Spleen (tissue), 11 donors: ENCODE measurements at regions not wholly inside any gene's neighbourhood (a gene's known extent, or its start where the extent isn't known, plus 50 kb on each side); places are given as distances from the start of the nearest gene placed in this dataset.

Experiments
- DNase-seq: peaks from one replicate; pipeline ENCODE4 v3.0.0-alpha.2; 2020
- H3K27ac ChIP-seq, 8 donors: fragments of 200-600 bp; sonication (generic) in 7 of 8; 1 replicate in 4 of 8; 2 replicates in 4 of 8; pipeline versions ENCODE4 v1.5.0 to v1.8.0; 2016 to 2021; ENCODE audit warnings: inconsistent platforms in 4 of 8, mild to moderate bottlenecking in 4 of 8, moderate library complexity in 1 of 8
- H3K27me3 ChIP-seq, 7 donors: fragments of 200-600 bp; sonication (generic) in 6 of 7; replicated peaks in 1 of 7; 1 replicate in 4 of 7; 2 replicates in 3 of 7; pipeline versions ENCODE4 v1.5.0 to v1.8.0; 2016 to 2021; ENCODE audit warnings: inconsistent platforms in 3 of 7, mild to moderate bottlenecking in 1 of 7
- H3K36me3 ChIP-seq, 6 donors: fragments of 200-600 bp; sonication (generic) in 5 of 6; 1 replicate in 4 of 6; 2 replicates in 2 of 6; pipeline versions ENCODE4 v1.5.0 to v1.8.0; 2016 to 2021; ENCODE audit warnings: inconsistent platforms in 2 of 6
- H3K4me1 ChIP-seq, 6 donors: fragments of 200-600 bp; sonication (generic) in 5 of 6; 1 replicate in 3 of 6; 2 replicates in 3 of 6; pipeline versions ENCODE4 v1.5.0 to v1.8.0; 2016 to 2021; ENCODE audit warnings: inconsistent platforms in 3 of 6
- H3K4me3 ChIP-seq, 8 donors: fragments of 200-600 bp; sonication (generic) in 7 of 8; 1 replicate in 4 of 8; 2 replicates in 4 of 8; pipeline versions ENCODE4 v1.5.0 to v1.8.0; 2016 to 2021; ENCODE audit warnings: inconsistent platforms in 4 of 8, mild to moderate bottlenecking in 4 of 8, moderate library complexity in 2 of 8
- H3K9me3 ChIP-seq, 8 donors: fragments of 200-600 bp; sonication (generic) in 7 of 8; 1 replicate in 4 of 8; 2 replicates in 4 of 8; pipeline versions ENCODE4 v1.5.0 to v1.8.0; 2016 to 2021; ENCODE audit warnings: inconsistent platforms in 4 of 8
- POLR2A ChIP-seq, 3 donors: fragments of 450-650 bp; IDR thresholded peaks; one replicate each; pipeline ENCODE4 v1.5.1; 2017; ENCODE audit warnings: antibody characterized with exemption in 3 of 3, mild to moderate bottlenecking in 1 of 3
- POLR2AphosphoS5 ChIP-seq, 3 donors: sonication (generic); formaldehyde crosslinking; IDR thresholded peaks; one replicate each; pipeline ENCODE4 v1.5.1; 2017; ENCODE audit warnings: antibody characterized with exemption in 3 of 3
- WGBS, 5 donors: extraction: QIAGEN DNeasy Blood & Tissue Kit in 3 of 5; methylation state at CpG; one replicate each; pipeline versions ENCODE4 v1.1.5 to v1.1.7; 2013 to 2018; 5-methylcytosine and 5-hydroxymethylcytosine counted together
- intact Hi-C: fragments of 100-400 bp; cut with DNase I; formaldehyde crosslinking; loops from one replicate; pipeline ENCODE4 v1.15.0; 2023; ENCODE audit warnings: low total_unique reads
- TF ChIP-seq, protein P1 (sequence below), 11 experiments: fragments of 200-600 bp in 7 of 11; fragments of 450-650 bp in 4 of 11; sonication (generic) in 4 of 11; IDR thresholded peaks in 8 of 11; conservative IDR thresholded peaks in 3 of 11; 1 replicate in 7 of 11; 2 replicates in 4 of 11; pipeline versions ENCODE4 v1.4.0 to v1.8.0; 2016 to 2021; ENCODE audit warnings: antibody characterized with exemption in 11 of 11, inconsistent platforms in 4 of 11, mild to moderate bottlenecking in 1 of 11
- donor health status: healthy with polysubstance abuse.
- donor health status: DM: no; HTN: no; CAD: no; lungs with moderate emphysema.
- donor health status: DM: no; HTN: no; CAD: no.
- donor health status: Bipolar disorder and iron deficiency.
- donor health status: healthy.
- donor health status: DM: no; HTN: no; CAD: no.
- donor health status: DM: yes; HTN: yes; CAD: no.

DNA sequence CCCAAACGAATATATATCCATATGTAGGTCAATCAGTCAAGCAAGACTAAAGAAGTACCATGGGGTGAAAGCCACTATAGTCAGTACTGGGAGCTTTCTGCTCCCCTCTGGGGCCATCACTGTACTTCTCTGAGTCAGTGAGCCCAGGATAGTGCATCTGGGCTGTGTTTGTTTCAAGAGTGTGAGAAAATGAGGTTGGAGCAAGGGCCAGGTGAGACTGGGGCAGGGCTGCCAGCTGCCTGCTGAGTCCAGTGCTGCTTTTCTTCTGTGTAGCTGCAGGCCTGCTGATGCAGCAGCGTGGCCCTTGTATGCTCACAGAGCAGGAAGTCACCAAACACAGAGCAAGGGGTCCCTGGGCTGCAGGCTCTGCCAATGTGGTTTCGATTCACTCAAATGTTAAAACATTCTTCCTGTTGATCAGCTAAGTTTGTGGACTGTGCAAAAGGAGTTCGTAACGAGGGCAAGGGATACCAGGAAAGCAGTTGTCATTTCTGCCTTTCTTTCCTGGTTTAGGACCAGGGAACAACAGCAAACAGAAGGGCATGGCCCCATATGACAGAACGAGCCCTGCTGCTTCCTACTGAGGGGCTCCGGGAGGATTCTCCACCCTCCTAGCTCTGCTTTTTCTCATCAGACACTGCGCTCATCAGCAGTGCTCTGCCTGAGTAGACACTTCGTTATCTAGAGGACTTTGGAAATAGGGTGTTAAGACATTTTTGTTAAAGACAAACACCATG lies 65.4 kb upstream of the TNS3 start:
- peak; percentile 87 for DNase-seq
- no peaks in the 10 kb centered on the region for H3K27me3 ChIP-seq
- whole genome bisulfite sequencing, 5 donors = 23 to 36% (median 28%) methylated on average over 9 of the region's 9 CpGs

DNA sequence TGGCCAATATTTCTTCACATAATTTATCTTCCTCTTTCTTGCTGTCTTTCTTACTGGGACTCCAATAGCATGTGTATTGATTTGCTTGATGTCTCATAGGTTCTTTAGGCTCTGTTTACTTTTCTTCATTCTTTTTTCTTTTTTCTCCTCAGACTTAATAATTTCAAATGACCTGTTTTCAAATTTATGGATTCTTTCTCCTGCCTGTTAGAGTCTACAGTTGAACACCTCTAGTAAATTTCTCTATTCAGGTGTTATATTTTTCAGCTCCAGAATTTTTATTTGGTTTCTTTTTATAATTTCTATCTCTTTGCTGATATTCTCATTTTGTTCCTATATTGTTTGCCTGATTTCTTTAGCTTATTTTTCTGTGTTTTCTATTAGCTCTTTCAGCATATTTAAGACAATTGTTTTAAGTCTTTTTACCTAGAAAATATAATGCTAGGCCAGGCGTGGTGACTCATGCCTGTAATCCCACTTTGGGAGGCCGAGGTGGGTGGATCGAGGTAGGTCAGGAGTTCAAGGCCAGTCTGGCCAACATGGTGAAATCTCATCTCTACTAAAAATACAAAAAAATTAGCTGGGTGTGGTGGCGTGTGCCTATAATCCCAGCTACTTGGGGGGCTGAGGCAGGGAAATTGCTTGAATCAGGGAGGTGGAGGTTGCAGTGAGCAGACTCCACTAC lies 61.9 kb upstream of the TNS3 start:
- intact Hi-C loops = no loop called here
- TF ChIP-seq POLR2A (IDR thresholded peaks at IDR 0.05) (no peak), POLR2AphosphoS5 (IDR thresholded peaks at IDR 0.05) (no peak)
- TF ChIP-seq, protein P1, sequence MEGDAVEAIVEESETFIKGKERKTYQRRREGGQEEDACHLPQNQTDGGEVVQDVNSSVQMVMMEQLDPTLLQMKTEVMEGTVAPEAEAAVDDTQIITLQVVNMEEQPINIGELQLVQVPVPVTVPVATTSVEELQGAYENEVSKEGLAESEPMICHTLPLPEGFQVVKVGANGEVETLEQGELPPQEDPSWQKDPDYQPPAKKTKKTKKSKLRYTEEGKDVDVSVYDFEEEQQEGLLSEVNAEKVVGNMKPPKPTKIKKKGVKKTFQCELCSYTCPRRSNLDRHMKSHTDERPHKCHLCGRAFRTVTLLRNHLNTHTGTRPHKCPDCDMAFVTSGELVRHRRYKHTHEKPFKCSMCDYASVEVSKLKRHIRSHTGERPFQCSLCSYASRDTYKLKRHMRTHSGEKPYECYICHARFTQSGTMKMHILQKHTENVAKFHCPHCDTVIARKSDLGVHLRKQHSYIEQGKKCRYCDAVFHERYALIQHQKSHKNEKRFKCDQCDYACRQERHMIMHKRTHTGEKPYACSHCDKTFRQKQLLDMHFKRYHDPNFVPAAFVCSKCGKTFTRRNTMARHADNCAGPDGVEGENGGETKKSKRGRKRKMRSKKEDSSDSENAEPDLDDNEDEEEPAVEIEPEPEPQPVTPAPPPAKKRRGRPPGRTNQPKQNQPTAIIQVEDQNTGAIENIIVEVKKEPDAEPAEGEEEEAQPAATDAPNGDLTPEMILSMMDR (IDR thresholded peaks at IDR 0.05 in 8 of 11, conservative IDR thresholded peaks at IDR 0.05 in 3 of 11) = no peak
- Histone ChIP-seq H3K9me3 (peaks cover 0 to 23% (median 15%) of the 10 kb centered on the region in 8 donors), H3K4me1 (peaks cover 11 to 29% (median 20%) of the 10 kb centered on the region in 6 donors), H3K36me3 (no peaks in the 10 kb centered on the region), H3K27me3 (no peaks in the 10 kb centered on the region), H3K27ac (no peak overlapping the region), H3K4me3 (no peak overlapping the region)
- no peak for DNase-seq
- 88 to 96% (median 93%) methylated on average over 4 of the region's 4 CpGs for WGBS, 5 donors

More for the DNA sequence above, 65.4 kb upstream of the TNS3 start:
- H3K4me3 ChIP-seq = no peak overlapping the region
- H3K9me3 ChIP-seq = peaks cover 0 to 22% (median 15%) of the 10 kb centered on the region in 8 donors
- intact Hi-C loops = no loop called here
- peaks cover 11 to 35% (median 21%) of the 10 kb centered on the region in 6 donors for H3K4me1 ChIP-seq
- no peaks in the 10 kb centered on the region for H3K36me3 ChIP-seq
- TF ChIP-seq, protein P1 (IDR thresholded peaks at IDR 0.05 in 8 of 11, conservative IDR thresholded peaks at IDR 0.05 in 3 of 11) = no peak
- peak in 2 of 3 donors; percentile 19 to 69 for TF ChIP-seq POLR2AphosphoS5 (IDR thresholded peaks at IDR 0.05)
- peak overlapping the region; percentile 51 to 83 (median 68) for H3K27ac ChIP-seq

DNA sequence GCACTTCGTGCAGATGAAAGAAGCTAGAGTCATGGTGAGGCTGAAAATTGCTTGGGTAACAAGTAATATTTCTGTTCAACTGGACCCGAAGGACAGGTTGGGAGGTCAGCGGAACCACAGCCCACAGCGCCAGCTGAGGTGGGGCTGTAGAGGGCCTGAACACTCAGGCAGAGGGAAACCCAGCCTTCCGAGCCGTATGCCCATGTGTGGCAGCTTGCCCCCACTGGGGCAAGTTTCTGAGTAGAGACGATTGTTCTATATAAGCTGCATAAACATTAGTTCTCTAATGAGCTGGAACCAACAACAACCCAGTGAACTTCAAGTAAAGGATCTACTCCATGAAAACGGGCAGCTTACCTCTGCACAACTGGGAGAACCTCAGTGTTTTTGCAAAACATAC lies 58.4 kb upstream of the TNS3 start:
- Histone ChIP-seq H3K4me3 (no peak overlapping the region), H3K27me3 (no peaks in the 10 kb centered on the region)
- WGBS, 5 donors = 85 to 95% (median 94%) methylated on average over 8 of the region's 8 CpGs

More for the DNA sequence above, 58.4 kb upstream of the TNS3 start:
- no peak overlapping the region for H3K27ac ChIP-seq
- TF ChIP-seq, protein P1 (IDR thresholded peaks at IDR 0.05 in 8 of 11, conservative IDR thresholded peaks at IDR 0.05 in 3 of 11) = no peak
- TF ChIP-seq POLR2AphosphoS5 (IDR thresholded peaks at IDR 0.05) = no peak
- no peak for TF ChIP-seq POLR2A (IDR thresholded peaks at IDR 0.05)
- intact Hi-C loops = no loop called here
- no peaks in the 10 kb centered on the region for H3K36me3 ChIP-seq
- peaks cover 0 to 23% (median 15%) of the 10 kb centered on the region in 8 donors for H3K9me3 ChIP-seq
- DNase-seq = no peak
- peaks cover 0 to 19% (median 8%) of the 10 kb centered on the region in 6 donors for H3K4me1 ChIP-seq
